ENCODE measurements at regions not wholly inside any gene's neighbourhood (a gene's known extent, or its start where the extent isn't known, plus 50 kb on each side); places are given as distances from the start of the nearest gene placed in this dataset.

DNA sequence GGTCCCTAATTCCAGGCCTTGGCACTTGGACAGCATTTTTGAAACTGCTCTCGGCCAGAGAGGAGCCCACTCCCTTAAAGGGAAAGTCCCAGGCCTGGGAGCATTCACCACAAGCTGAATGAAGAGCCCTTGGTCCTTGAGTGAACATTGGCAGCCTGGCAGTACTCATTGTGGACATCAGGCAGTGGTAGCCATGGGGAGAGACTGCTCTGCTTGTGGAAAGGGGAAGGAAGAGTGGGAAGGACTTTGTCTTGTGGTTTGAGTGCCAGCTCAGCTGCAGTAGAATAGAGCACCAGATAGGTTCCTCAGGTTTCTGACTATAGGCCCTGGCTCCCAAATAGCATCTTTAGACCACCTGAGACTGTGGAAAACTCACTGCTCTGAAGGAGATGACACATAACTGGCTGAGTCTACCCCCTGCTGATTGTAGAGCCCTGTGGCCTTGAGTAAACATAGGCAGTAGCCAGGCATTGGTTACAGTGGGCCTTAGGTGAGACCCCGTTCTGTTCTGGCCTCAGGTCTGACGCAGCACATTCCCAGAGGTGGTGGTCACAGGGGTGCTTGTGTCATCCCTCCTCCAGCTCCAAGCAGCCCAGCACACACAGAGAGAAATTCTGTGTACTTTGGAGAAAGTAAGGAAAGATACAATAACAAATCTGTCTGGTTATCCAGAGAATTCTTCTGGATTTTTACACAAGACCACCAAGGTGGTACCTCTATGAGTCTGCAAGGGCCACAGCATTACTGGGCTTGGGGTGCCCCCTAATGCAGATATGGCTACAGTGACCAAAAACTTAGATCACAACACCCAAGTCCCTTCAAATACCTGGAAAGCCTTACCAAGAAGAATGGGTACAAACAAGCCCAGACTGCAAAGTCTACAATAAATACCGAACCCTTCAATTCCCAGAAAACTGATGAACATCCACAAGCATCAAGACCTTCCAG, 153.8 kb downstream of the GNAI1 start (continued):
- TF ChIP-seq, protein P1, sequence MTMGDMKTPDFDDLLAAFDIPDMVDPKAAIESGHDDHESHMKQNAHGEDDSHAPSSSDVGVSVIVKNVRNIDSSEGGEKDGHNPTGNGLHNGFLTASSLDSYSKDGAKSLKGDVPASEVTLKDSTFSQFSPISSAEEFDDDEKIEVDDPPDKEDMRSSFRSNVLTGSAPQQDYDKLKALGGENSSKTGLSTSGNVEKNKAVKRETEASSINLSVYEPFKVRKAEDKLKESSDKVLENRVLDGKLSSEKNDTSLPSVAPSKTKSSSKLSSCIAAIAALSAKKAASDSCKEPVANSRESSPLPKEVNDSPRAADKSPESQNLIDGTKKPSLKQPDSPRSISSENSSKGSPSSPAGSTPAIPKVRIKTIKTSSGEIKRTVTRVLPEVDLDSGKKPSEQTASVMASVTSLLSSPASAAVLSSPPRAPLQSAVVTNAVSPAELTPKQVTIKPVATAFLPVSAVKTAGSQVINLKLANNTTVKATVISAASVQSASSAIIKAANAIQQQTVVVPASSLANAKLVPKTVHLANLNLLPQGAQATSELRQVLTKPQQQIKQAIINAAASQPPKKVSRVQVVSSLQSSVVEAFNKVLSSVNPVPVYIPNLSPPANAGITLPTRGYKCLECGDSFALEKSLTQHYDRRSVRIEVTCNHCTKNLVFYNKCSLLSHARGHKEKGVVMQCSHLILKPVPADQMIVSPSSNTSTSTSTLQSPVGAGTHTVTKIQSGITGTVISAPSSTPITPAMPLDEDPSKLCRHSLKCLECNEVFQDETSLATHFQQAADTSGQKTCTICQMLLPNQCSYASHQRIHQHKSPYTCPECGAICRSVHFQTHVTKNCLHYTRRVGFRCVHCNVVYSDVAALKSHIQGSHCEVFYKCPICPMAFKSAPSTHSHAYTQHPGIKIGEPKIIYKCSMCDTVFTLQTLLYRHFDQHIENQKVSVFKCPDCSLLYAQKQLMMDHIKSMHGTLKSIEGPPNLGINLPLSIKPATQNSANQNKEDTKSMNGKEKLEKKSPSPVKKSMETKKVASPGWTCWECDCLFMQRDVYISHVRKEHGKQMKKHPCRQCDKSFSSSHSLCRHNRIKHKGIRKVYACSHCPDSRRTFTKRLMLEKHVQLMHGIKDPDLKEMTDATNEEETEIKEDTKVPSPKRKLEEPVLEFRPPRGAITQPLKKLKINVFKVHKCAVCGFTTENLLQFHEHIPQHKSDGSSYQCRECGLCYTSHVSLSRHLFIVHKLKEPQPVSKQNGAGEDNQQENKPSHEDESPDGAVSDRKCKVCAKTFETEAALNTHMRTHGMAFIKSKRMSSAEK (CRISPR knock-in tag; IDR thresholded peaks at IDR 0.05; ENCODE audit: borderline replicate concordance): no peak
- TF ChIP-seq NR3C1 (CRISPR knock-in tag; conservative IDR thresholded peaks at IDR 0.05; ENCODE audit: low read depth): no peak
- no peak for TF ChIP-seq ZNF219 (CRISPR knock-in tag; IDR thresholded peaks at IDR 0.05; ENCODE audit: borderline replicate concordance)
- TF ChIP-seq ETV6 (CRISPR knock-in tag; IDR thresholded peaks at IDR 0.05): no peak
- TF ChIP-seq SMAD3 (CRISPR knock-in tag; IDR thresholded peaks at IDR 0.05; ENCODE audit: borderline replicate concordance): no peak
- TF ChIP-seq USF1 (CRISPR knock-in tag; IDR thresholded peaks at IDR 0.05): no peak
- TF ChIP-seq CREM (CRISPR knock-in tag; IDR thresholded peaks at IDR 0.05): no peak
- no peak for TF ChIP-seq EMX1 (CRISPR knock-in tag; IDR thresholded peaks at IDR 0.05)
- TF ChIP-seq OVOL2 (CRISPR knock-in tag; IDR thresholded peaks at IDR 0.05; ENCODE audit: borderline replicate concordance): no peak
- no peak for TF ChIP-seq ZMAT4 (CRISPR knock-in tag; IDR thresholded peaks at IDR 0.05)

GRCh38 chr7:80287400-80288174, 153.0 kb downstream of the GNAI1 start:
- DNase-seq (ENCODE audit: low spot score) (no peak), ATAC-seq (no peak)
- H3K4me1 Mint-ChIP-seq: peaks cover 7% of the 10 kb centered on the region; the same call in 1 of the 2 replicates
- ChIA-PET POLR2A (no interaction called here), CTCF (no interaction called here)
- no peaks in the 10 kb centered on the region for H3K36me3 Mint-ChIP-seq
- no peak for TF ChIP-seq ESRRA (CRISPR knock-in tag; IDR thresholded peaks at IDR 0.05; ENCODE audit: borderline replicate concordance)
- TF ChIP-seq, protein P2, sequence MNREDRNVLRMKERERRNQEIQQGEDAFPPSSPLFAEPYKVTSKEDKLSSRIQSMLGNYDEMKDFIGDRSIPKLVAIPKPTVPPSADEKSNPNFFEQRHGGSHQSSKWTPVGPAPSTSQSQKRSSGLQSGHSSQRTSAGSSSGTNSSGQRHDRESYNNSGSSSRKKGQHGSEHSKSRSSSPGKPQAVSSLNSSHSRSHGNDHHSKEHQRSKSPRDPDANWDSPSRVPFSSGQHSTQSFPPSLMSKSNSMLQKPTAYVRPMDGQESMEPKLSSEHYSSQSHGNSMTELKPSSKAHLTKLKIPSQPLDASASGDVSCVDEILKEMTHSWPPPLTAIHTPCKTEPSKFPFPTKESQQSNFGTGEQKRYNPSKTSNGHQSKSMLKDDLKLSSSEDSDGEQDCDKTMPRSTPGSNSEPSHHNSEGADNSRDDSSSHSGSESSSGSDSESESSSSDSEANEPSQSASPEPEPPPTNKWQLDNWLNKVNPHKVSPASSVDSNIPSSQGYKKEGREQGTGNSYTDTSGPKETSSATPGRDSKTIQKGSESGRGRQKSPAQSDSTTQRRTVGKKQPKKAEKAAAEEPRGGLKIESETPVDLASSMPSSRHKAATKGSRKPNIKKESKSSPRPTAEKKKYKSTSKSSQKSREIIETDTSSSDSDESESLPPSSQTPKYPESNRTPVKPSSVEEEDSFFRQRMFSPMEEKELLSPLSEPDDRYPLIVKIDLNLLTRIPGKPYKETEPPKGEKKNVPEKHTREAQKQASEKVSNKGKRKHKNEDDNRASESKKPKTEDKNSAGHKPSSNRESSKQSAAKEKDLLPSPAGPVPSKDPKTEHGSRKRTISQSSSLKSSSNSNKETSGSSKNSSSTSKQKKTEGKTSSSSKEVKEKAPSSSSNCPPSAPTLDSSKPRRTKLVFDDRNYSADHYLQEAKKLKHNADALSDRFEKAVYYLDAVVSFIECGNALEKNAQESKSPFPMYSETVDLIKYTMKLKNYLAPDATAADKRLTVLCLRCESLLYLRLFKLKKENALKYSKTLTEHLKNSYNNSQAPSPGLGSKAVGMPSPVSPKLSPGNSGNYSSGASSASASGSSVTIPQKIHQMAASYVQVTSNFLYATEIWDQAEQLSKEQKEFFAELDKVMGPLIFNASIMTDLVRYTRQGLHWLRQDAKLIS (CRISPR knock-in tag; IDR thresholded peaks at IDR 0.05; ENCODE audit: borderline replicate concordance): no peak
- no peak overlapping the region for H3K4me3 Mint-ChIP-seq
- H3K27me3 Mint-ChIP-seq (ENCODE audit: low read depth): no peaks in the 10 kb centered on the region
- no peak overlapping the region for H3K27ac Mint-ChIP-seq
- H3K9me3 Mint-ChIP-seq: peaks cover 10% of the 10 kb centered on the region

Measured in WTC11 (cell line).